Endothelial cell of umbilical vein (primary cell): ENCODE measurements at regions not wholly inside any gene's neighbourhood (a gene's known extent, or its start where the extent isn't known, plus 50 kb on each side); places are given as distances from the start of the nearest gene placed in this dataset.

Experiments used
- CTCF ChIP-seq, 2 donors: IDR thresholded peaks; 1 replicate in 1 of 2; 2 replicates in 1 of 2; pipeline ENCODE4 v1.5.1; 2011; ENCODE audit warnings: low read length in 2 of 2, mild to moderate bottlenecking in 2 of 2, moderate library complexity in 2 of 2, control low read depth in 1 of 2, inconsistent platforms in 1 of 2, low read depth in 1 of 2; ENCODE audit not compliant: insufficient read depth in 1 of 2; ENCODE audit errors: extremely low read depth in 1 of 2
- EZH2 ChIP-seq: IDR thresholded peaks from 2 replicates; pipeline ENCODE4 v1.6.1; 2012; ENCODE audit warnings: borderline replicate concordance, low read depth, mild to moderate bottlenecking, moderate library complexity, low read length, inconsistent platforms; ENCODE audit not compliant: severe bottlenecking
- GATA2 ChIP-seq: IDR thresholded peaks from 2 replicates; pipeline ENCODE4 v1.7.0; 2011; ENCODE audit warnings: low read depth, mild to moderate bottlenecking, moderate library complexity, mixed read lengths, low read length; ENCODE audit not compliant: insufficient read length, insufficient read depth
- JUN ChIP-seq: IDR thresholded peaks from 2 replicates; pipeline ENCODE4 v1.6.1; 2011; ENCODE audit warnings: borderline replicate concordance, low read depth; ENCODE audit not compliant: insufficient read length, insufficient read depth
- MYC ChIP-seq: IDR thresholded peaks from one replicate; pipeline ENCODE4 v1.6.1; 2011; ENCODE audit warnings: mild to moderate bottlenecking, low read depth, low read length
- POLR2A ChIP-seq: IDR thresholded peaks from 2 replicates; pipeline ENCODE4 v1.6.1; 2012; ENCODE audit warnings: low read depth, mild to moderate bottlenecking, control low read depth, low read length
- POLR2AphosphoS5 ChIP-seq: IDR thresholded peaks from 2 replicates; pipeline ENCODE4 v1.6.1; 2012; ENCODE audit warnings: low read depth, mild to moderate bottlenecking, control low read depth, low read length, moderate library complexity; ENCODE audit not compliant: insufficient read depth
- TF ChIP-seq, protein P1 (sequence below): IDR thresholded peaks from 2 replicates; pipeline ENCODE4 v1.6.1; 2011; ENCODE audit not compliant: insufficient read depth, insufficient read length

DNA sequence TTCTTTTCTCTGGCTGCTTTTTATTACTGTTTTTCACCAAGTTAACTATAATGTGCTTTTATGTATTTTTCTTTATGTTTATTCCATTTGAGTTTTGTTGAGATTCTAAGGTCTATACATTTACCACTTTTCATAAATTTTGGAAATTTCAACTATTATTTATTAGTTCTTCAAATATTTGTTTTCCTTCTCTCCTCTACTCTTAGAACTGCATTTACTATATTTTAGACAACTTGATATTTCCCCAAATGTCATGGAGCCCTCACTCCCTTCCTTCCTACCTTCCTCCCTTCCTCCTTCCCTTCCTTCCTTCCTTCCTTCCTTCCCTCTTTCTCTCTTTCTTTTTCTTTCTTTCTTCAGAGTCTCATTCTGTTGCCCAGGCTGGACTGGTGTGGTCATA is 81.4 kb upstream of the TNIK start:
- TF ChIP-seq POLR2AphosphoS5 (no peak), CTCF (IDR thresholded peaks at IDR 0.05; ENCODE audit: extremely low read depth in 1 of 2, insufficient read depth in 1 of 2, low read depth in 1 of 2, low read length in 2 of 2) (no peak), EZH2 (no peak), MYC (no peak), POLR2A (no peak), JUN (no peak), GATA2 (no peak)
- TF ChIP-seq, protein P1, sequence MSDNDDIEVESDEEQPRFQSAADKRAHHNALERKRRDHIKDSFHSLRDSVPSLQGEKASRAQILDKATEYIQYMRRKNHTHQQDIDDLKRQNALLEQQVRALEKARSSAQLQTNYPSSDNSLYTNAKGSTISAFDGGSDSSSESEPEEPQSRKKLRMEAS, result no peak
